ENCODE measurements at regions not wholly inside any gene's neighbourhood (a gene's known extent, or its start where the extent isn't known, plus 50 kb on each side); places are given as distances from the start of the nearest gene placed in this dataset.

DNA sequence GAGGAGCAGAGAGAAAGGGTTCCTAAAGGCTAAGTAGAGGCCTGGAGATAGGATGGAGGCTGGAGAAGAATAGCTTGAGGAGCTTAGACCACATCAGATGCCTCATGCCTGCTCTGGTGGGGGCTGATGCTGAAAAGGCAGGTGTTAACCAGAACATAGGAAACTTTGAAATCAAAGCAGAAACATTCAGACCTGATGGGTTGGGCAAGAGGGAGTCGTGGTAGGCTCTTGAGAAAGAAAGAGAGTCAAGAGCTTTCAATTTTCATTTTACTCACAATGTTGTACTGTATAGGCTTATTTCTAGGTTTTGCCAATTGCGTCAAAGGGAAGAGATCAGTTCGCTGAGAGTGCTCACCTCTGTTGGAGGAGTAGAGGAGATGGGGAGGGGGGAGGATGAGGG, 406.6 kb upstream of the SALL1 start:
- no peak for TF ChIP-seq TAF1 (CRISPR knock-in tag; IDR thresholded peaks at IDR 0.05)
- no peak for TF ChIP-seq MAFG (CRISPR knock-in tag; IDR thresholded peaks at IDR 0.05)
- no peak for TF ChIP-seq ELF4 (CRISPR knock-in tag; IDR thresholded peaks at IDR 0.05; ENCODE audit: borderline replicate concordance)
- TF ChIP-seq FOXP1 (IDR thresholded peaks at IDR 0.05), result no peak
- TF ChIP-seq FOXP1 (CRISPR knock-in tag; IDR thresholded peaks at IDR 0.05), result no peak
